Neural progenitor cell (in vitro differentiated cells): ENCODE measurements at regions not wholly inside any gene's neighbourhood (a gene's known extent, or its start where the extent isn't known, plus 50 kb on each side); places are given as distances from the start of the nearest gene placed in this dataset.

Experiments
- CTCF ChIP-seq: fragments of 200-600 bp; sonication (generic); IDR thresholded peaks from 2 replicates; pipeline ENCODE4 v1.5.1; 2017; ENCODE audit warnings: antibody characterized with exemption, mild to moderate bottlenecking
- EZH2phosphoT487 ChIP-seq: fragments of 200-600 bp; sonication (generic); IDR thresholded peaks from 2 replicates; pipeline ENCODE4 v1.6.1; 2017; ENCODE audit warnings: antibody characterized with exemption

DNA sequence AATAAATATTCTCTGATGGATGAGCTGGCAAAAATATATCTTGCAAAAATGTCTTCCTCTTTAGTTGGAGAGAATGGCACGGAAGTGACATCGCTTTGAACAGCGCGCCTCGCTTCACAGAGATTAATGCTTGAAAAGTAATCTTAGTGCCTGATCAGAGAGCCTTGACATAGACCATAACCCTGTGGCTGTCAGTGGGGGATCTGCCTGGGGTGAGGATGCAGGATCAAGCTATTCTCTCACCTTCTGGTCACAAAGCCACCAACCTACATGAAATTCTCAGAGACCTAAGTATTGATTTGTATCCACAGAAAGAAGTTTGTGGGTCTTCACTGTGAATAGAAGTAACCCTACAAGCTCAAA is 492.6 kb downstream of the LMO4 start:
- TF ChIP-seq CTCF, result no peak
- no peak for TF ChIP-seq EZH2phosphoT487
